IMR-90 (cell line): ENCODE measurements at regions not wholly inside any gene's neighbourhood (a gene's known extent, or its start where the extent isn't known, plus 50 kb on each side); places are given as distances from the start of the nearest gene placed in this dataset.

Experiments used
- ATAC-seq: fragments of 200-7000 bp; cut with Tn5 transposase; 2 replicates; pipeline ENCODE4 v1.9.1; 2020; ENCODE audit warnings: low read depth, mild to moderate bottlenecking, moderate library complexity
- BruUV-seq: library from RNA; stranded (reverse); fragments of 400-500 nt; replicated peaks from 2 replicates; lab custom pipeline; 2021; lab: Mats Ljungman, UMichigan
- CTCF ChIA-PET: fragments of 300-600 bp; formaldehyde crosslinking; extraction: SDS; loops from one replicate; lab custom pipeline; 2021; ENCODE audit warnings: antibody characterized with exemption; lab: Yijun Ruan, JAX
- POLR2A ChIA-PET: fragments of 300-600 bp; sonication (Branson Sonifier 250); formaldehyde crosslinking; loops from one replicate; lab custom pipeline; 2022; ENCODE audit warnings: antibody characterized with exemption; ENCODE audit not compliant: unreplicated experiment; lab: Charles Lee
- DNase-seq: peaks from one replicate; pipeline ENCODE4 v3.0.0; 2013
- H2AFZ ChIP-seq: replicated peaks from 2 replicates; pipeline ENCODE3; 2013; ENCODE audit warnings: low read length, mild to moderate bottlenecking; ENCODE audit not compliant: poor library complexity
- H2AK5ac ChIP-seq: 2 replicates; pipeline ENCODE4 v1.6.1; 2013; ENCODE audit warnings: low read depth, low read length, inconsistent platforms
- H2AK9ac ChIP-seq: replicated peaks from 2 replicates; pipeline ENCODE3; 2013; ENCODE audit warnings: mild to moderate bottlenecking, low read depth, low read length, moderate library complexity; ENCODE audit not compliant: poor library complexity
- H2BK120ac ChIP-seq: 2 replicates; pipeline ENCODE4 v1.6.1; 2013; ENCODE audit warnings: low read depth, low read length, inconsistent platforms
- H2BK15ac ChIP-seq: 3 replicates; pipeline ENCODE4 v1.6.1; 2013; ENCODE audit warnings: low read depth, low read length, inconsistent platforms
- H2BK20ac ChIP-seq: 2 replicates; pipeline ENCODE4 v1.6.1; 2013; ENCODE audit warnings: low read depth, mild to moderate bottlenecking, inconsistent platforms, low read length, moderate library complexity
- H2BK5ac ChIP-seq: 2 replicates; pipeline ENCODE4 v1.6.1; 2013; ENCODE audit warnings: mild to moderate bottlenecking, low read depth, low read length, inconsistent platforms; ENCODE audit not compliant: poor library complexity, severe bottlenecking
- H3K14ac ChIP-seq: replicated peaks from 2 replicates; pipeline ENCODE4 v1.6.1; 2013; ENCODE audit warnings: low read depth, low read length, inconsistent platforms
- H3K18ac ChIP-seq: 2 replicates; pipeline ENCODE4 v1.6.1; 2013; ENCODE audit warnings: low read depth, low read length, control low read depth
- H3K23ac ChIP-seq: 2 replicates; pipeline ENCODE4 v1.6.1; 2013; ENCODE audit warnings: low read depth, low read length, inconsistent platforms
- H3K27ac ChIP-seq: 2 replicates; pipeline ENCODE4 v1.5.1; 2013; ENCODE audit warnings: mild to moderate bottlenecking, control low read depth, low read length; ENCODE audit not compliant: insufficient read depth
- H3K27me3 ChIP-seq: 2 replicates; pipeline ENCODE4 v1.6.1; 2013; ENCODE audit warnings: low read length; ENCODE audit not compliant: control insufficient read depth, insufficient read depth
- H3K36me3 ChIP-seq: 2 replicates; pipeline ENCODE4 v1.6.1; 2013; ENCODE audit warnings: low read length, mixed read lengths; ENCODE audit not compliant: control insufficient read depth, insufficient read depth
- H3K4ac ChIP-seq: 2 replicates; pipeline ENCODE4 v1.6.1; 2013; ENCODE audit warnings: low read depth, low read length, inconsistent platforms
- H3K4me1 ChIP-seq: 2 replicates; pipeline ENCODE4 v1.6.1; 2013; ENCODE audit warnings: low read length, mixed read lengths; ENCODE audit not compliant: control insufficient read depth, insufficient read depth
- H3K4me2 ChIP-seq: 2 replicates; pipeline ENCODE4 v1.6.1; 2013; ENCODE audit warnings: low read depth, mild to moderate bottlenecking, control low read depth, low read length, moderate library complexity
- H3K4me3 ChIP-seq: 2 replicates; pipeline ENCODE4 v1.5.1; 2013; ENCODE audit warnings: low read depth, mild to moderate bottlenecking, control low read depth, low read length, moderate library complexity; ENCODE audit not compliant: insufficient read depth
- H3K56ac ChIP-seq: 2 replicates; pipeline ENCODE4 v1.6.1; 2013; ENCODE audit warnings: low read length, inconsistent platforms; ENCODE audit not compliant: insufficient read depth; ENCODE audit errors: extremely low read depth
- H3K79me1 ChIP-seq, 2 experiments: 2 replicates each; pipeline ENCODE4 v1.6.1; 2013; ENCODE audit warnings: low read length in 2 of 2, inconsistent platforms in 1 of 2, low read depth in 1 of 2
- H3K9ac ChIP-seq: 2 replicates; pipeline ENCODE4 v1.6.1; 2013; ENCODE audit warnings: low read depth, low read length, control low read depth
- H3K9me1 ChIP-seq: 2 replicates; pipeline ENCODE4 v1.6.1; 2013; ENCODE audit warnings: low read length, inconsistent platforms; ENCODE audit not compliant: insufficient read depth
- H3K9me3 ChIP-seq: 2 replicates; pipeline ENCODE4 v1.6.1; 2013; ENCODE audit warnings: low read length; ENCODE audit not compliant: control insufficient read depth, insufficient read depth
- H4K20me1 ChIP-seq: 2 replicates; pipeline ENCODE4 v1.6.1; 2013; ENCODE audit warnings: low read length, inconsistent platforms; ENCODE audit not compliant: insufficient read depth
- H4K5ac ChIP-seq: 2 replicates; pipeline ENCODE4 v1.6.1; 2013; ENCODE audit warnings: mild to moderate bottlenecking, low read depth, low read length, control low read depth
- H4K8ac ChIP-seq, 2 experiments: 2 replicates each; pipeline ENCODE4 v1.6.1; 2013; ENCODE audit warnings: low read depth in 2 of 2, low read length in 2 of 2, control low read depth in 1 of 2, inconsistent platforms in 1 of 2
- H4K91ac ChIP-seq: 2 replicates; pipeline ENCODE4 v1.6.1; 2013; ENCODE audit warnings: low read depth, low read length, inconsistent platforms; ENCODE audit not compliant: insufficient read depth
- BHLHE40 ChIP-seq: fragments of 150-350 bp; IDR thresholded peaks from 2 replicates; pipeline ENCODE4 v1.6.1; 2016; ENCODE audit warnings: mild to moderate bottlenecking, low read depth, low read length
- CEBPB ChIP-seq: IDR thresholded peaks from 2 replicates; pipeline ENCODE4 v1.6.1; 2012; ENCODE audit warnings: low read depth, low read length, improper control_type of control experiment
- CHD1 ChIP-seq: IDR thresholded peaks from 2 replicates; pipeline ENCODE4 v1.6.1; 2012; ENCODE audit warnings: low read depth, low read length, improper control_type of control experiment
- MAZ ChIP-seq: IDR thresholded peaks from 2 replicates; pipeline ENCODE4 v1.6.1; 2012; ENCODE audit warnings: low read depth, mild to moderate bottlenecking, low read length, improper control_type of control experiment, moderate library complexity, borderline replicate concordance
- MXI1 ChIP-seq: IDR thresholded peaks from 2 replicates; pipeline ENCODE4 v1.6.1; 2012; ENCODE audit warnings: low read depth, mild to moderate bottlenecking, low read length, moderate library complexity, borderline replicate concordance
- NFE2L2 ChIP-seq: fragments of 150-350 bp; IDR thresholded peaks from 2 replicates; pipeline ENCODE4 v1.6.1; 2016; ENCODE audit warnings: low read depth, mild to moderate bottlenecking, low read length
- POLR2A ChIP-seq: IDR thresholded peaks from 2 replicates; pipeline ENCODE4 v1.6.1; 2012; ENCODE audit warnings: mild to moderate bottlenecking, low read depth, low read length
- RCOR1 ChIP-seq: IDR thresholded peaks from 2 replicates; pipeline ENCODE4 v1.6.1; 2012; ENCODE audit warnings: mild to moderate bottlenecking, low read length, improper control_type of control experiment; ENCODE audit not compliant: insufficient replicate concordance
- RFX5 ChIP-seq: IDR thresholded peaks from 2 replicates; pipeline ENCODE4 v1.8.0; 2012; ENCODE audit warnings: low read depth, mild to moderate bottlenecking, low read length, moderate library complexity
- WGBS, 2 experiments: methylation state at CpG; one replicate each; pipeline versions ENCODE4 v1.1.5 to v1.1.7; 2013; ENCODE audit warnings: missing lambda C conversion rate in 2 of 2; ENCODE audit not compliant: insufficient read length in 1 of 2; ENCODE audit errors: extremely low coverage in 2 of 2; 5-methylcytosine and 5-hydroxymethylcytosine counted together
- dilution Hi-C: fragments of 300-500 bp; cut with HindIII; formaldehyde crosslinking; loops from one replicate; pipeline ENCODE4 v1.14.3; 2018; ENCODE audit warnings: low sequenced_read_pairs; ENCODE audit not compliant: unreplicated experiment
- in situ Hi-C: fragments of 300-500 bp; cut with MboI; formaldehyde crosslinking; loops from 3 replicates; pipeline ENCODE4 v1.14.3; 2019; ENCODE audit warnings: low sequenced_read_pairs, inconsistent platforms, mixed read lengths
- intact Hi-C: fragments of 100-400 bp; cut with micrococcal nuclease; formaldehyde crosslinking; loops from 2 replicates; pipeline ENCODE4 v1.10.0; 2022
- TF ChIP-seq, protein P1 (sequence below): fragments of 150-350 bp; IDR thresholded peaks from 2 replicates; pipeline ENCODE4 v1.6.1; 2016; ENCODE audit warnings: low read depth, mild to moderate bottlenecking, low read length, moderate library complexity, borderline replicate concordance
- TF ChIP-seq, protein P2 (sequence below): conservative IDR thresholded peaks from 2 replicates; pipeline ENCODE4 v1.5.1; 2012; ENCODE audit warnings: mild to moderate bottlenecking, low read depth, low read length, improper control_type of control experiment
- TF ChIP-seq, protein P3 (sequence below): fragments of 150-350 bp; IDR thresholded peaks from 2 replicates; pipeline ENCODE4 v1.6.1; 2017; ENCODE audit warnings: mild to moderate bottlenecking, antibody characterized with exemption, low read length, low read depth

DNA sequence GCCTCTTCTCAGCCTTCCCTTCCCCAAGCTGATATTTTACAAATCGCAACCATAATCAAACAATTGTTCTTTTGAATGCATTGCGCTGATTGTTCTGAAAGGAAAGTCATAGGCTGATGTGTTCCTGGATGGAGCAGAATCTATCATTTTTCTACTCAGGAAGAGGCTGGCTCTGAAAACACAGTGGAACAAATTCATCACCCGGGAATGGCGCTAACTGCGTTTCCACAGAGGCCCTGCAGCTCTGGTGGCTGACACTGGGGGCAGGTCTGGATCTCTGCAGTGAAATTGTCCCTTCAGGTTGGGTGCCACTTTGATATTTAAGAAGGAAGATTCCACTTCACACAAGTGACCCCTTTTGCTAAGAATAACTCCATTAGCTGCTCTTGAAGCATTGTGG lies 1060.8 kb downstream of the UQCRFS1 start:
- Histone ChIP-seq H2BK15ac (no peak overlapping the region), H2AK9ac (no peak overlapping the region), H4K8ac (no peak overlapping the region), H4K20me1 (no peaks in the 10 kb centered on the region), H2BK120ac (no peak overlapping the region), H3K4ac (no peak overlapping the region), H3K4me2 (no peak overlapping the region), H4K5ac (no peak overlapping the region), H3K9me3 (peaks cover 32% of the 10 kb centered on the region), H3K79me1 (no peaks in the 10 kb centered on the region), H3K27me3 (no peaks in the 10 kb centered on the region), H3K9ac (no peak overlapping the region), H3K4me3 (no peak overlapping the region), H3K18ac (no peak overlapping the region), H3K9me1 (no peaks in the 10 kb centered on the region), H2BK5ac (no peak overlapping the region), H3K23ac (no peak overlapping the region), H2BK20ac (no peak overlapping the region), H4K91ac (no peak overlapping the region), H3K27ac (no peak overlapping the region), H3K56ac (no peak overlapping the region), H2AK5ac (no peak overlapping the region), H2AFZ (no peak overlapping the region), H3K36me3 (no peaks in the 10 kb centered on the region), H3K4me1 (no peaks in the 10 kb centered on the region), H3K14ac (no peak overlapping the region)
- ATAC-seq (no peak), DNase-seq (no peak)
- ChIA-PET CTCF (no interaction called here), POLR2A (no interaction called here)
- in situ Hi-C loops, result no loop called here
- intact Hi-C loops, result no loop called here
- no TSS peak for BruUV-seq
- TF ChIP-seq RCOR1, result no peak
- TF ChIP-seq, protein P1, sequence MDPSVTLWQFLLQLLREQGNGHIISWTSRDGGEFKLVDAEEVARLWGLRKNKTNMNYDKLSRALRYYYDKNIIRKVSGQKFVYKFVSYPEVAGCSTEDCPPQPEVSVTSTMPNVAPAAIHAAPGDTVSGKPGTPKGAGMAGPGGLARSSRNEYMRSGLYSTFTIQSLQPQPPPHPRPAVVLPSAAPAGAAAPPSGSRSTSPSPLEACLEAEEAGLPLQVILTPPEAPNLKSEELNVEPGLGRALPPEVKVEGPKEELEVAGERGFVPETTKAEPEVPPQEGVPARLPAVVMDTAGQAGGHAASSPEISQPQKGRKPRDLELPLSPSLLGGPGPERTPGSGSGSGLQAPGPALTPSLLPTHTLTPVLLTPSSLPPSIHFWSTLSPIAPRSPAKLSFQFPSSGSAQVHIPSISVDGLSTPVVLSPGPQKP, result no peak
- no peak for TF ChIP-seq CEBPB
- TF ChIP-seq CHD1, result no peak
- TF ChIP-seq, protein P2, sequence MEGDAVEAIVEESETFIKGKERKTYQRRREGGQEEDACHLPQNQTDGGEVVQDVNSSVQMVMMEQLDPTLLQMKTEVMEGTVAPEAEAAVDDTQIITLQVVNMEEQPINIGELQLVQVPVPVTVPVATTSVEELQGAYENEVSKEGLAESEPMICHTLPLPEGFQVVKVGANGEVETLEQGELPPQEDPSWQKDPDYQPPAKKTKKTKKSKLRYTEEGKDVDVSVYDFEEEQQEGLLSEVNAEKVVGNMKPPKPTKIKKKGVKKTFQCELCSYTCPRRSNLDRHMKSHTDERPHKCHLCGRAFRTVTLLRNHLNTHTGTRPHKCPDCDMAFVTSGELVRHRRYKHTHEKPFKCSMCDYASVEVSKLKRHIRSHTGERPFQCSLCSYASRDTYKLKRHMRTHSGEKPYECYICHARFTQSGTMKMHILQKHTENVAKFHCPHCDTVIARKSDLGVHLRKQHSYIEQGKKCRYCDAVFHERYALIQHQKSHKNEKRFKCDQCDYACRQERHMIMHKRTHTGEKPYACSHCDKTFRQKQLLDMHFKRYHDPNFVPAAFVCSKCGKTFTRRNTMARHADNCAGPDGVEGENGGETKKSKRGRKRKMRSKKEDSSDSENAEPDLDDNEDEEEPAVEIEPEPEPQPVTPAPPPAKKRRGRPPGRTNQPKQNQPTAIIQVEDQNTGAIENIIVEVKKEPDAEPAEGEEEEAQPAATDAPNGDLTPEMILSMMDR, result no peak
- no peak for TF ChIP-seq NFE2L2
- no peak for TF ChIP-seq MAZ
- TF ChIP-seq RFX5, result no peak
- TF ChIP-seq, protein P3, sequence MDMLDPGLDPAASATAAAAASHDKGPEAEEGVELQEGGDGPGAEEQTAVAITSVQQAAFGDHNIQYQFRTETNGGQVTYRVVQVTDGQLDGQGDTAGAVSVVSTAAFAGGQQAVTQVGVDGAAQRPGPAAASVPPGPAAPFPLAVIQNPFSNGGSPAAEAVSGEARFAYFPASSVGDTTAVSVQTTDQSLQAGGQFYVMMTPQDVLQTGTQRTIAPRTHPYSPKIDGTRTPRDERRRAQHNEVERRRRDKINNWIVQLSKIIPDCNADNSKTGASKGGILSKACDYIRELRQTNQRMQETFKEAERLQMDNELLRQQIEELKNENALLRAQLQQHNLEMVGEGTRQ, result no peak
- TF ChIP-seq BHLHE40, result no peak
- TF ChIP-seq POLR2A, result no peak
- no peak for TF ChIP-seq MXI1
- no CpG with 5 or more reads among the region's 5 CpGs for WGBS, 2 experiments
- dilution Hi-C loops, result no loop called here
